Mucosa of stomach (tissue), 1 donor: ENCODE measurements at regions not wholly inside any gene's neighbourhood (a gene's known extent, or its start where the extent isn't known, plus 50 kb on each side); places are given as distances from the start of the nearest gene placed in this dataset.
"Not testable (repeated sequence)": the region's sequence is repeated elsewhere in the genome, so short reads cannot be mapped to it uniquely, and the experiment has no call there.

Experiments used
- H3K27me3 ChIP-seq: one replicate; pipeline ENCODE4 v1.7.0; 2013; ENCODE audit warnings: mild to moderate bottlenecking, low read length; ENCODE audit not compliant: control insufficient read depth, insufficient read depth
- H3K36me3 ChIP-seq: one replicate; pipeline ENCODE4 v1.7.0; 2013; ENCODE audit warnings: low read length; ENCODE audit not compliant: control insufficient read depth, insufficient read depth
- H3K4me1 ChIP-seq: one replicate; pipeline ENCODE4 v1.7.0; 2013; ENCODE audit warnings: mild to moderate bottlenecking, low read length; ENCODE audit not compliant: control insufficient read depth, insufficient read depth
- H3K4me3 ChIP-seq: one replicate; pipeline ENCODE4 v1.7.0; 2013; ENCODE audit warnings: low read length
- H3K9ac ChIP-seq: one replicate; pipeline ENCODE4 v1.7.0; 2013; ENCODE audit warnings: mild to moderate bottlenecking, low read length, moderate library complexity
- H3K9me3 ChIP-seq: one replicate; pipeline ENCODE4 v1.7.0; 2013; ENCODE audit warnings: mild to moderate bottlenecking, low read length, moderate library complexity; ENCODE audit not compliant: control insufficient read depth
- donor health status: Pancreatic carcinoma.

DNA sequence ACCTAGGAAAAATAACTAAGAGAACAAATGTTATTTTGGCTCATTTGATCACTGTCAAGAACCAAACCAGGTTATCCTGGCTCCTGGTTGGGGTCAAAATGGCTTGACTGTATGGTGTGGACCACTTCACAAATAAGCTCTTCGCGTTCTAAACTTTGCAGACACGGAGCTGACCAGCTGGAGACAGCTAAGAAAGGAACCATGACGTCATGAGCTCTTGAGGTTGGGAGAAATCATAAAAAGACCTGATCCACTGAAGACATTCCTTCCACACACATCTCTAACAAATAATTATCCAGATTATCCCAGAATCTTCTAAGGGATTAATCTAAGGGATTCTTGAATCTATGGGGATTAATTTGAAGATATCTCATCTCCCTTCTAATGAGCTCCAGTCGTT, 321.5 kb upstream of the IGF1R start:
- Histone ChIP-seq H3K4me3 (no peak overlapping the region), H3K9me3 (no peaks in the 10 kb centered on the region), H3K9ac (no peak overlapping the region), H3K36me3 (no peaks in the 10 kb centered on the region), H3K27me3 (no peaks in the 10 kb centered on the region), H3K4me1 (no peaks in the 10 kb centered on the region)

GRCh38 chr15:98330258-98330657, 318.1 kb upstream of the IGF1R start:
- Histone ChIP-seq H3K27me3 (no peaks in the 10 kb centered on the region), H3K4me1 (no peaks in the 10 kb centered on the region), H3K9me3 (no peaks in the 10 kb centered on the region), H3K36me3 (no peaks in the 10 kb centered on the region), H3K4me3 (no peak overlapping the region), H3K9ac (no peak overlapping the region)

DNA sequence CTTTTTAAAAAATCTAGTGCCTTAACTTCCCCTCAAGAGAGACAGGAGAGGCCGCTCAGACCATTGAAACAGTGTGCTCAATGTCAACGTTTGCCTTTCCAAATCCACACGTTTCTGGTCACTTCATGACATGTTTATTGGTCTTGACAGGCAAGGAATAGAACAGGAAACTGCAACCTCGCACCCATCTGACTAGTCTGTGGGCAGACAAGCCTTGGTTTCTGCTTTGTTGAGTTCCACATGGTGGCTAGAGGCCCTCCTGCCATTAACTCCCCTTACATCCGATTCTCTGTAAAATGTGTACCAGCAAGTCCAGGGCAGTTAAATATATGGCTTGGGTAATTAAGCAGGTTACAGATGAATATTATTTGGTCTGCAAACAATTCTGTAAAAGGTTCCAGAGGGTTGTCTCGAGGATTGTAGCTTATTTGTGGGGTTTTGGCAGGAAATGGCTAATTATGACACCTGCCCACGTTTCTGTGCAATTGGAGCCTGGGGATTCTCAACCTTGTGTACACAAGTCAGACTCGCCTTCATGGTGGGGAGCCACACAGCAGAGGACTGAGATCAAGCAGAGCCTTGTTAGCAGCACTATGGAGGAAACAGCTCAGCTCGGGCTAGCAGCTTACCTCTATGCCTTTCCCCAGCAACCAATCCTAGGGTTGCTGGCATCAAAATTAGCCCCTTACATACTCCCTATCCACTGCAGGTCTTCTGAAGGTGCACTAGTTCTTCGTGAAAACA, 317.5 kb upstream of the IGF1R start:
- H3K36me3 ChIP-seq = no peaks in the 10 kb centered on the region
- H3K4me1 ChIP-seq = no peaks in the 10 kb centered on the region
- H3K9me3 ChIP-seq = no peaks in the 10 kb centered on the region
- no peaks in the 10 kb centered on the region for H3K27me3 ChIP-seq
- H3K9ac ChIP-seq = no peak overlapping the region
- H3K4me3 ChIP-seq = no peak overlapping the region

- Histone ChIP-seq H3K4me3 (no peak overlapping the region), H3K9me3 (no peaks in the 10 kb centered on the region), H3K36me3 (no peaks in the 10 kb centered on the region), H3K4me1 (no peaks in the 10 kb centered on the region), H3K27me3 (no peaks in the 10 kb centered on the region), H3K9ac (no peak overlapping the region)
Observed at GRCh38 chr15:98331676-98332075, 316.7 kb upstream of the IGF1R start.

- no peak overlapping the region for H3K4me3 ChIP-seq
Observed at GRCh38 chr15:98333251-98333650, 315.1 kb upstream of the IGF1R start.

GRCh38 chr15:98342911-98343310, 305.4 kb upstream of the IGF1R start:
- Histone ChIP-seq H3K36me3 (no peaks in the 10 kb centered on the region), H3K27me3 (no peaks in the 10 kb centered on the region), H3K4me1 (no peaks in the 10 kb centered on the region), H3K4me3 (no peak overlapping the region), H3K9me3 (no peaks in the 10 kb centered on the region), H3K9ac (no peak overlapping the region)

More at GRCh38 chr15:98333251-98333650, 315.1 kb upstream of the IGF1R start:
- Histone ChIP-seq H3K4me1 (no peaks in the 10 kb centered on the region), H3K9me3 (no peaks in the 10 kb centered on the region), H3K9ac (no peak overlapping the region), H3K36me3 (no peaks in the 10 kb centered on the region), H3K27me3 (no peaks in the 10 kb centered on the region)

DNA sequence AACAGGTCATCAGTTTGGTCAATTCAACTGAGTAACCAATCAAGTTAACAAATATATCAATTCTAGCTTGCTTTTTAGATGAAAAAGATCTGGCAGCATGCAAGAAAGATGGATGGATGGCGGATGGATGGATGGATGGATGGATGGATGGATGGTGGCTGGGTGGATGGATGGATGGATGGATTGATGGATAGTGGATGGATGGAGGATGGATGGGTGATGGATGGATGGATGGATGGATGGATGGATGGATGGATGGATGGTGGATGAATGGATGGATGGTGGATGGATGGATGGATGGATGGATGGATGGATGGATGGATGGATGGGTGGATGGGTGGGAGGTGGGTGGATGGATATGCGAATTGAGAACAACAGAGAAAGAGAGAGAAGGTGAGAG, 303.7 kb upstream of the IGF1R start:
- Histone ChIP-seq H3K4me1 (no peaks in the 10 kb centered on the region), H3K36me3 (no peaks in the 10 kb centered on the region), H3K9me3 (no peaks in the 10 kb centered on the region), H3K27me3 (no peaks in the 10 kb centered on the region), H3K4me3 (no peak overlapping the region), H3K9ac (no peak overlapping the region)

GRCh38 chr15:98347001-98347400, 301.3 kb upstream of the IGF1R start:
- Histone ChIP-seq H3K36me3 (no peaks in the 10 kb centered on the region), H3K4me3 (no peak overlapping the region), H3K9me3 (no peaks in the 10 kb centered on the region), H3K4me1 (no peaks in the 10 kb centered on the region), H3K27me3 (no peaks in the 10 kb centered on the region), H3K9ac (no peak overlapping the region)

DNA sequence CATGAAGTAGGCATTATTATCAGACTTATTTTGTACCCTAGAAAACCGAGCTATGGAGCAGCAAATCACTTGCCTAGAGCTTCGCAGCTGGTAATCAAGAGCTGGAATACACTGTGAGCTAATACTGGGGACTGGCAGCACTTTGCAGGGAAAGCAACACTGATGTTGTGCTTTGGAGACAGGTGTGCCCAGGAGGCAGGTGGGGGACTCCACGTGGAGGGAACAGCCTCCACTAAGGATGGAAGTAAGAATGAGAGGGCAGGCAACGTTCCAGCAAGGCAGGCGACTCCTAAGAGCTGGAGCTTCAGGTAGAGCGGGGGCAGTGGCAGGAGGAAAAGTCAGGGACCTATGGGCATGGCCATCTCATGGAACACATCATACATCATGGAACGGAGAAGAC, 300.5 kb upstream of the IGF1R start:
- H3K36me3 ChIP-seq = no peaks in the 10 kb centered on the region
- H3K4me1 ChIP-seq = no peaks in the 10 kb centered on the region
- H3K9me3 ChIP-seq = no peaks in the 10 kb centered on the region
- H3K4me3 ChIP-seq = no peak overlapping the region
- no peaks in the 10 kb centered on the region for H3K27me3 ChIP-seq
- no peak overlapping the region for H3K9ac ChIP-seq

GRCh38 chr15:98350276-98350675, 298.1 kb upstream of the IGF1R start:
- no peaks in the 10 kb centered on the region for H3K36me3 ChIP-seq

GRCh38 chr15:98358274-98358673, 290.1 kb upstream of the IGF1R start:
- H3K9ac ChIP-seq, H3K4me3 ChIP-seq, H3K36me3 ChIP-seq, H3K4me1 ChIP-seq, H3K9me3 ChIP-seq, H3K27me3 ChIP-seq: not testable (repeated sequence)

More at GRCh38 chr15:98350276-98350675, 298.1 kb upstream of the IGF1R start:
- H3K4me1 ChIP-seq = no peaks in the 10 kb centered on the region
- H3K4me3 ChIP-seq = no peak overlapping the region
- H3K27me3 ChIP-seq = no peaks in the 10 kb centered on the region
- no peaks in the 10 kb centered on the region for H3K9me3 ChIP-seq
- H3K9ac ChIP-seq = no peak overlapping the region

- Histone ChIP-seq H3K9ac (no peak overlapping the region), H3K9me3 (no peaks in the 10 kb centered on the region), H3K4me1 (no peaks in the 10 kb centered on the region), H3K4me3 (no peak overlapping the region), H3K27me3 (no peaks in the 10 kb centered on the region), H3K36me3 (no peaks in the 10 kb centered on the region)
Observed at GRCh38 chr15:98358971-98359370, 289.4 kb upstream of the IGF1R start.

GRCh38 chr15:98363416-98363815, 284.9 kb upstream of the IGF1R start:
- no peaks in the 10 kb centered on the region for H3K36me3 ChIP-seq
- no peak overlapping the region for H3K4me3 ChIP-seq
- H3K9me3 ChIP-seq = no peaks in the 10 kb centered on the region
- no peaks in the 10 kb centered on the region for H3K27me3 ChIP-seq
- H3K9ac ChIP-seq = no peak overlapping the region
- H3K4me1 ChIP-seq = no peaks in the 10 kb centered on the region
